GM12878 (cell line): ENCODE measurements at regions not wholly inside any gene's neighbourhood (a gene's known extent, or its start where the extent isn't known, plus 50 kb on each side); places are given as distances from the start of the nearest gene placed in this dataset.

Experiments
- JUNB ChIP-seq: IDR thresholded peaks from 2 replicates; pipeline ENCODE4 v1.6.1; 2016; ENCODE audit warnings: antibody characterized with exemption, mild to moderate bottlenecking
- TF ChIP-seq, protein P1 (sequence below): IDR thresholded peaks from 2 replicates; pipeline ENCODE4 v1.6.1; 2011; ENCODE audit warnings: low read depth, mild to moderate bottlenecking, low read length, moderate library complexity, borderline replicate concordance; ENCODE audit errors: extremely low read depth
- TF ChIP-seq, protein P2 (sequence below): fragments of 450-650 bp; IDR thresholded peaks from 2 replicates; pipeline ENCODE4 v1.6.1; 2017; ENCODE audit warnings: mild to moderate bottlenecking, moderate library complexity
- TF ChIP-seq, protein P3 (sequence below): fragments of 450-650 bp; IDR thresholded peaks from 2 replicates; pipeline ENCODE4 v1.6.1; 2017; ENCODE audit warnings: borderline replicate concordance
- TF ChIP-seq, protein P4 (sequence below): fragments of 450-650 bp; IDR thresholded peaks from 2 replicates; pipeline ENCODE4 v1.6.1; 2017; ENCODE audit warnings: mild to moderate bottlenecking, low read depth, inconsistent platforms; ENCODE audit not compliant: poor library complexity, severe bottlenecking

DNA sequence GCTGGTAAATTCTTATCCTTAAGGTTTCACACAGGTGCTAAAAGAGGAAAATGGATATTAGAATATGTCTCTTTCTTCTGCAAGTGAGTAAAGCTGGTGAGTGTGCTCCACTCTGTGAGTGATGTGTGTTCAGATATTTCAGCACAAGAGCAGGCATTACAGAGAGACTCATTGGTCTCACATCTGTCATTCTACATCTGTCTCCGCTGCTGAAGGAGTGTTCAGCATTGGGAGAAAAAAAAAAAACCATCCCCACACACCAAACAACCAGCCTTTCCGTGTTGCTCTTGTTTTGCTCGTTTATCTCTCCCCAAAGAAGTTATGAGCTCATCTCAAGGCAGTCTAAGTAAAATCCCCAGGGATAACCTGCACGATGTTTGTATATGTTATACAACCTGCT lies 283.9 kb upstream of the SPHKAP start (continued):
- no peak for TF ChIP-seq JUNB
- TF ChIP-seq, protein P1, sequence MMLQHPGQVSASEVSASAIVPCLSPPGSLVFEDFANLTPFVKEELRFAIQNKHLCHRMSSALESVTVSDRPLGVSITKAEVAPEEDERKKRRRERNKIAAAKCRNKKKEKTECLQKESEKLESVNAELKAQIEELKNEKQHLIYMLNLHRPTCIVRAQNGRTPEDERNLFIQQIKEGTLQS = no peak
- TF ChIP-seq, protein P2, sequence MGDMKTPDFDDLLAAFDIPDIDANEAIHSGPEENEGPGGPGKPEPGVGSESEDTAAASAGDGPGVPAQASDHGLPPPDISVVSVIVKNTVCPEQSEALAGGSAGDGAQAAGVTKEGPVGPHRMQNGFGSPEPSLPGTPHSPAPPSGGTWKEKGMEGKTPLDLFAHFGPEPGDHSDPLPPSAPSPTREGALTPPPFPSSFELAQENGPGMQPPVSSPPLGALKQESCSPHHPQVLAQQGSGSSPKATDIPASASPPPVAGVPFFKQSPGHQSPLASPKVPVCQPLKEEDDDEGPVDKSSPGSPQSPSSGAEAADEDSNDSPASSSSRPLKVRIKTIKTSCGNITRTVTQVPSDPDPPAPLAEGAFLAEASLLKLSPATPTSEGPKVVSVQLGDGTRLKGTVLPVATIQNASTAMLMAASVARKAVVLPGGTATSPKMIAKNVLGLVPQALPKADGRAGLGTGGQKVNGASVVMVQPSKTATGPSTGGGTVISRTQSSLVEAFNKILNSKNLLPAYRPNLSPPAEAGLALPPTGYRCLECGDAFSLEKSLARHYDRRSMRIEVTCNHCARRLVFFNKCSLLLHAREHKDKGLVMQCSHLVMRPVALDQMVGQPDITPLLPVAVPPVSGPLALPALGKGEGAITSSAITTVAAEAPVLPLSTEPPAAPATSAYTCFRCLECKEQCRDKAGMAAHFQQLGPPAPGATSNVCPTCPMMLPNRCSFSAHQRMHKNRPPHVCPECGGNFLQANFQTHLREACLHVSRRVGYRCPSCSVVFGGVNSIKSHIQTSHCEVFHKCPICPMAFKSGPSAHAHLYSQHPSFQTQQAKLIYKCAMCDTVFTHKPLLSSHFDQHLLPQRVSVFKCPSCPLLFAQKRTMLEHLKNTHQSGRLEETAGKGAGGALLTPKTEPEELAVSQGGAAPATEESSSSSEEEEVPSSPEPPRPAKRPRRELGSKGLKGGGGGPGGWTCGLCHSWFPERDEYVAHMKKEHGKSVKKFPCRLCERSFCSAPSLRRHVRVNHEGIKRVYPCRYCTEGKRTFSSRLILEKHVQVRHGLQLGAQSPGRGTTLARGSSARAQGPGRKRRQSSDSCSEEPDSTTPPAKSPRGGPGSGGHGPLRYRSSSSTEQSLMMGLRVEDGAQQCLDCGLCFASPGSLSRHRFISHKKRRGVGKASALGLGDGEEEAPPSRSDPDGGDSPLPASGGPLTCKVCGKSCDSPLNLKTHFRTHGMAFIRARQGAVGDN = no peak
- TF ChIP-seq, protein P3, sequence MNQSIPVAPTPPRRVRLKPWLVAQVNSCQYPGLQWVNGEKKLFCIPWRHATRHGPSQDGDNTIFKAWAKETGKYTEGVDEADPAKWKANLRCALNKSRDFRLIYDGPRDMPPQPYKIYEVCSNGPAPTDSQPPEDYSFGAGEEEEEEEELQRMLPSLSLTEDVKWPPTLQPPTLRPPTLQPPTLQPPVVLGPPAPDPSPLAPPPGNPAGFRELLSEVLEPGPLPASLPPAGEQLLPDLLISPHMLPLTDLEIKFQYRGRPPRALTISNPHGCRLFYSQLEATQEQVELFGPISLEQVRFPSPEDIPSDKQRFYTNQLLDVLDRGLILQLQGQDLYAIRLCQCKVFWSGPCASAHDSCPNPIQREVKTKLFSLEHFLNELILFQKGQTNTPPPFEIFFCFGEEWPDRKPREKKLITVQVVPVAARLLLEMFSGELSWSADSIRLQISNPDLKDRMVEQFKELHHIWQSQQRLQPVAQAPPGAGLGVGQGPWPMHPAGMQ = no peak
- TF ChIP-seq, protein P4, sequence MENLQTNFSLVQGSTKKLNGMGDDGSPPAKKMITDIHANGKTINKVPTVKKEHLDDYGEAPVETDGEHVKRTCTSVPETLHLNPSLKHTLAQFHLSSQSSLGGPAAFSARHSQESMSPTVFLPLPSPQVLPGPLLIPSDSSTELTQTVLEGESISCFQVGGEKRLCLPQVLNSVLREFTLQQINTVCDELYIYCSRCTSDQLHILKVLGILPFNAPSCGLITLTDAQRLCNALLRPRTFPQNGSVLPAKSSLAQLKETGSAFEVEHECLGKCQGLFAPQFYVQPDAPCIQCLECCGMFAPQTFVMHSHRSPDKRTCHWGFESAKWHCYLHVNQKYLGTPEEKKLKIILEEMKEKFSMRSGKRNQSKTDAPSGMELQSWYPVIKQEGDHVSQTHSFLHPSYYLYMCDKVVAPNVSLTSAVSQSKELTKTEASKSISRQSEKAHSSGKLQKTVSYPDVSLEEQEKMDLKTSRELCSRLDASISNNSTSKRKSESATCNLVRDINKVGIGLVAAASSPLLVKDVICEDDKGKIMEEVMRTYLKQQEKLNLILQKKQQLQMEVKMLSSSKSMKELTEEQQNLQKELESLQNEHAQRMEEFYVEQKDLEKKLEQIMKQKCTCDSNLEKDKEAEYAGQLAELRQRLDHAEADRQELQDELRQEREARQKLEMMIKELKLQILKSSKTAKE = no peak
